Upper lobe of right lung (tissue), 1 donor: ENCODE measurements at regions not wholly inside any gene's neighbourhood (a gene's known extent, or its start where the extent isn't known, plus 50 kb on each side); places are given as distances from the start of the nearest gene placed in this dataset.

Source experiments
- ATAC-seq: fragments of 200-7000 bp; cut with Tn5 transposase; one replicate; pipeline ENCODE4 v1.9.1; 2020; ENCODE audit warnings: mild to moderate bottlenecking, moderate library complexity
- DNase-seq: peaks from one replicate; pipeline ENCODE4 v3.0.0-alpha.2; 2020
- H3K27ac ChIP-seq: fragments of 200-600 bp; one replicate; pipeline ENCODE4 v1.8.0; 2022
- H3K27me3 ChIP-seq: fragments of 200-600 bp; one replicate; pipeline ENCODE4 v1.8.0; 2022; ENCODE audit warnings: mild to moderate bottlenecking
- H3K36me3 ChIP-seq: fragments of 200-600 bp; one replicate; pipeline ENCODE4 v1.8.0; 2022
- H3K4me1 ChIP-seq: fragments of 200-600 bp; one replicate; pipeline ENCODE4 v1.8.0; 2022
- H3K4me3 ChIP-seq: fragments of 200-600 bp; one replicate; pipeline ENCODE4 v1.8.0; 2022; ENCODE audit warnings: mild to moderate bottlenecking
- H3K9me3 ChIP-seq: fragments of 200-600 bp; one replicate; pipeline ENCODE4 v1.8.0; 2022
- intact Hi-C: fragments of 100-400 bp; cut with DNase I; formaldehyde crosslinking; loops from one replicate; pipeline ENCODE4 v1.11.0; 2022
- TF ChIP-seq, protein P1 (sequence below): fragments of 200-600 bp; IDR thresholded peaks from one replicate; pipeline ENCODE4 v1.8.0; 2022; ENCODE audit warnings: antibody characterized with exemption
- donor health status: DM: no; HTN: yes; CAD: no; lungs with severe emphysema.

DNA sequence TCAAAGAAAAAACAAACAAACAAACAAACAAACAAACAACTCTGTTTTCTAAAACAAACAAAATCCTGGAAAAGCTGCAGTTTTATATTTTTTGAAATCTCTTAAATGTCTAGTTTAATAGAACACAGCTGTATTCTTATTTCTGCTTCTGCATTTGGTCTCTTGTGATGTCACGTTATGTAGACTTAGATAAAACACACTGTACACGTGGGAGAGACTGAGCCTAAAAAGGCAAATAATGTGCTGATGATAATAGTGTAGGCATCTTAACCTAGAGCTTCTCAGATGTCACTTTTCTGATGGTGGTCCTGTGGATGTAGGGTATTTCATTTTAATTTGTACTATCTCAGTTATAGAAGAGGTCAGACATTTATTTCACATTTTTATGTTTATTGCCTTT, 261.7 kb downstream of the UTRN start:
- Histone ChIP-seq H3K4me1 (no peaks in the 10 kb centered on the region), H3K9me3 (no peaks in the 10 kb centered on the region), H3K27ac (no peak overlapping the region), H3K27me3 (no peaks in the 10 kb centered on the region), H3K36me3 (peaks cover 99% of the 10 kb centered on the region), H3K4me3 (no peak overlapping the region)
- intact Hi-C loops: no loop called here
- TF ChIP-seq, protein P1, sequence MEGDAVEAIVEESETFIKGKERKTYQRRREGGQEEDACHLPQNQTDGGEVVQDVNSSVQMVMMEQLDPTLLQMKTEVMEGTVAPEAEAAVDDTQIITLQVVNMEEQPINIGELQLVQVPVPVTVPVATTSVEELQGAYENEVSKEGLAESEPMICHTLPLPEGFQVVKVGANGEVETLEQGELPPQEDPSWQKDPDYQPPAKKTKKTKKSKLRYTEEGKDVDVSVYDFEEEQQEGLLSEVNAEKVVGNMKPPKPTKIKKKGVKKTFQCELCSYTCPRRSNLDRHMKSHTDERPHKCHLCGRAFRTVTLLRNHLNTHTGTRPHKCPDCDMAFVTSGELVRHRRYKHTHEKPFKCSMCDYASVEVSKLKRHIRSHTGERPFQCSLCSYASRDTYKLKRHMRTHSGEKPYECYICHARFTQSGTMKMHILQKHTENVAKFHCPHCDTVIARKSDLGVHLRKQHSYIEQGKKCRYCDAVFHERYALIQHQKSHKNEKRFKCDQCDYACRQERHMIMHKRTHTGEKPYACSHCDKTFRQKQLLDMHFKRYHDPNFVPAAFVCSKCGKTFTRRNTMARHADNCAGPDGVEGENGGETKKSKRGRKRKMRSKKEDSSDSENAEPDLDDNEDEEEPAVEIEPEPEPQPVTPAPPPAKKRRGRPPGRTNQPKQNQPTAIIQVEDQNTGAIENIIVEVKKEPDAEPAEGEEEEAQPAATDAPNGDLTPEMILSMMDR: no peak
- ATAC-seq: no peak
- no peak for DNase-seq

DNA sequence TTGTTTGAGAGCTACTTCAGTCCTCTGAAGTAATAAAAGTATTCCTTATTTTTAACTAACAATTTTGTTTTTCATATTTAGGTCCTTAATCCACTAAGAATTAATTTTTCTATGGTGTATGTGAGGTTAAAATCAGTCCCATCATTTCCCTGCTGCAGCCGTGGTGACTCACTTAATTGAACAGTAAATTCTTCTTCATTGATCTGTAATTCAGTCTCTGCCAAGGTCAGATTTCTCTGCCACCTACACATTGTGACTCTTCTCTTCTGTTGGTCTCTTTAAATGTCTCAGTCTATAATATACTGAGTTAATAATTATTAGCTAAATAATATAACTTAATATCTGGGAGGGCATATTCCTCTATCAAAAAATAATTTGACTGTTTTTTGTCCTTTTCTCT, 262.3 kb downstream of the UTRN start:
- DNase-seq: no peak
- no peak for ATAC-seq
- intact Hi-C loops: no loop called here
- Histone ChIP-seq H3K4me1 (no peaks in the 10 kb centered on the region), H3K27me3 (no peaks in the 10 kb centered on the region), H3K36me3 (peaks cover 99% of the 10 kb centered on the region), H3K9me3 (no peaks in the 10 kb centered on the region), H3K27ac (no peak overlapping the region), H3K4me3 (no peak overlapping the region)
- TF ChIP-seq, protein P1: no peak

DNA sequence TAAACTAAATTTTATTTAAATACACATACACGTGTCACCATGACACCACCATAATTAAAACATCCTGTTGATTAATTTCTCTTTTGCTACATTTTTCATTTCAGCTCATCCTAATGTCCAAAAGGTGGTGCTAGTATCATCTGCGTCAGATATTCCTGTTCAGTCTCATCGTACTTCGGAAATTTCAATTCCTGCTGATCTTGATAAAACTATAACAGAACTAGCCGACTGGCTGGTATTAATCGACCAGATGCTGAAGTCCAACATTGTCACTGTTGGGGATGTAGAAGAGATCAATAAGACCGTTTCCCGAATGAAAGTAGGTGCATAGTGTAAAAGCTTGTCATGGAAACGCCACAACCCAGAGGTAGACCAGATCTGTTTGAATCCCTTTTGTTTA, 263.4 kb downstream of the UTRN start:
- no peak for ATAC-seq
- H3K36me3 ChIP-seq: peaks cover 99% of the 10 kb centered on the region

DNA sequence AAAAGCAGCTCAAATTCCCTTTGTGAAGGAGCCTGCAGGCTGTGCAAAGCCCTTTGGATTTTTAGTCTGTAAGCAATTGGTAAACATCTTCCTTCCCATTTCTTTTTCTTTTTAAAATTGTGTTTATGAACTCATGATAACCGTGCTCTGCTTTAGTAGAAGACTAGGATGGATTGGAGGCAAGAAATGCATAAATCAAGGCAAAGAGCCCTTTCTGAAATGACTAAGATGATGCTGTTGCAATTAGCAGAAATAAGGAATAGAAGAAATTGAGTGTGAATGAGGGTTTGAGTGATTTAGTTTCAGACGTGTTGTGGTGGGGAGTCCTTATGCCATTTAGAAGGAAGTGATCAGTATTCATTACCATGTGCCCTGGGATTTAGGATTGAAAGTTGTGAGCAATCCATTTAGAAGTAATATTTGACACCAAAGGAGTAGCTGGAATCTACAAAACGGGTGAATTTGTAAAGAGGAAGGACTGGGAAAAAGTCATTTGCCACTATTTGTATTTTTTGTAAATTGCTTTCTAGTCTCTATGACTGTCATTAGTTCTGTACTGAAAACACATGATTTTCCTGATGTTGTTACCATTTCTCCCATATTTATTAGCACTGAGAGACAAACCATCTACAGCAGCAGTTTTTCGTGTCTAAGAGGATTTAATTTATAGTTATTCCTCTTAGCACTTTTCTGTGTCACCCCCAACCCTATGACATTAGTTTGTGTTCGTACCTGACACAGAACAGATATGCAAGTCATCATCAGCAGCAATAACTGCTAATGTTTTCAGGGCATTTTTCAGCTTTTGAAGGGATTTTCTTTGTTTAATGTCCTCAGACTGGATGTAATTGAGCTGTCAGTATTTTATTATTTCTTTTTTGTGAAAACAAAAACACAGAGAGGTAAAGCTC, 265.0 kb downstream of the UTRN start:
- H3K36me3 ChIP-seq: peaks cover 97% of the 10 kb centered on the region
- ATAC-seq: no peak
- DNase-seq: no peak
- H3K9me3 ChIP-seq: no peaks in the 10 kb centered on the region
- intact Hi-C loops: no loop called here
- no peaks in the 10 kb centered on the region for H3K27me3 ChIP-seq
- TF ChIP-seq, protein P1: no peak
- H3K4me1 ChIP-seq: no peaks in the 10 kb centered on the region
- no peak overlapping the region for H3K4me3 ChIP-seq
- no peak overlapping the region for H3K27ac ChIP-seq

More for the DNA sequence above, 263.4 kb downstream of the UTRN start:
- H3K27ac ChIP-seq: no peak overlapping the region
- no peak overlapping the region for H3K4me3 ChIP-seq
- H3K4me1 ChIP-seq: no peaks in the 10 kb centered on the region
- intact Hi-C loops: no loop called here
- no peak for DNase-seq
- TF ChIP-seq, protein P1: no peak
- no peaks in the 10 kb centered on the region for H3K27me3 ChIP-seq
- H3K9me3 ChIP-seq: no peaks in the 10 kb centered on the region

DNA sequence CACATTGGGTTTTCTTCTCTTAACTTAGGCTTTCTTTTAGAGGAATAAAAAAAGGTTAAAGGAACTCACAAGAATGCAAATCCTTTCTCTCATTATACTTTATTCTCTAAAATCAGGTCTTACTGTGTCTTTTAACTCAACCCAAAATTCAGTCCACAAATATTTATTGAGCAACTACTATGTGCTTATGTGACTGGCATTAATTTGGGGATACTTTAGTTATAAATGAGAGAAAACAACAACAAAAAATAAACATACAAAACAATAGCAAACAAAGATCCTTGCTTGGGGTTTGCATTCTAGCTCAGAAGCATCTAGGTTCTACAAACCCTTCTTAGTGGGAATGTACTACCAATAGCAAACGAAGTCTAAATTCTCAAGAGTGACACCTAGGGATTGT, 266.2 kb downstream of the UTRN start:
- TF ChIP-seq, protein P1: no peak
- no peaks in the 10 kb centered on the region for H3K9me3 ChIP-seq
- H3K27me3 ChIP-seq: no peaks in the 10 kb centered on the region
- H3K4me3 ChIP-seq: no peak overlapping the region
- DNase-seq (no peak), ATAC-seq (no peak)
- peaks cover 95% of the 10 kb centered on the region for H3K36me3 ChIP-seq
- intact Hi-C loops: no loop called here
- no peak overlapping the region for H3K27ac ChIP-seq
- no peaks in the 10 kb centered on the region for H3K4me1 ChIP-seq
